MCF 10A (cell line): ENCODE measurements at regions not wholly inside any gene's neighbourhood (a gene's known extent, or its start where the extent isn't known, plus 50 kb on each side); places are given as distances from the start of the nearest gene placed in this dataset.

Experiments used
- BruUV-seq: library from RNA; stranded (reverse); fragments of 400-500 nt; replicated peaks from 2 replicates; lab custom pipeline; 2021; lab: Mats Ljungman, UMichigan
- CTCF ChIA-PET: fragments of 300-600 bp; sonication (Branson Sonifier 250); formaldehyde crosslinking; extraction: SDS; loops from one replicate; lab custom pipeline; 2021; ENCODE audit warnings: antibody characterized with exemption, inconsistent platforms; lab: Yijun Ruan, JAX
- POLR2A ChIA-PET: fragments of 300-600, 350-650 bp; sonication (Branson Sonifier 250); formaldehyde crosslinking; extraction: SDS; loops from one replicate; lab custom pipeline; 2020; ENCODE audit warnings: antibody characterized with exemption, inconsistent platforms; lab: Yijun Ruan, JAX
- DNase-seq: peaks from one replicate; pipeline ENCODE4 v3.0.0-alpha.2; 2018; ENCODE audit not compliant: unreplicated experiment
- H3K27ac Mint-ChIP-seq: one replicate; pipeline ENCODE4 v1.8.0; 2022; ENCODE audit warnings: mild to moderate bottlenecking, low read depth, mixed read lengths; ENCODE audit not compliant: unreplicated experiment
- H3K27me3 Mint-ChIP-seq: one replicate; pipeline ENCODE4 v1.8.0; 2022; ENCODE audit warnings: mixed read lengths; ENCODE audit not compliant: insufficient read depth, unreplicated experiment
- H3K36me3 Mint-ChIP-seq: one replicate; pipeline ENCODE4 v1.8.0; 2022; ENCODE audit warnings: mild to moderate bottlenecking, moderate library complexity, mixed read lengths; ENCODE audit not compliant: insufficient read depth, unreplicated experiment
- H3K4me1 Mint-ChIP-seq: one replicate; pipeline ENCODE4 v1.8.0; 2022; ENCODE audit warnings: mixed read lengths; ENCODE audit not compliant: insufficient read depth, unreplicated experiment
- H3K4me3 Mint-ChIP-seq: one replicate; pipeline ENCODE4 v1.8.0; 2022; ENCODE audit warnings: mild to moderate bottlenecking, moderate library complexity, mixed read lengths; ENCODE audit not compliant: unreplicated experiment
- H3K9me3 Mint-ChIP-seq: one replicate; pipeline ENCODE4 v1.8.0; 2022; ENCODE audit warnings: mixed read lengths; ENCODE audit not compliant: unreplicated experiment
- intact Hi-C: fragments of 100-400 bp; cut with micrococcal nuclease; formaldehyde crosslinking; loops from 2 replicates; pipeline ENCODE4 v1.14.1; 2022
- TF ChIP-seq, protein P1 (sequence below): fragments of 200-600 bp; IDR thresholded peaks from one replicate; pipeline ENCODE4 v1.8.0; 2022; ENCODE audit warnings: antibody characterized with exemption, mild to moderate bottlenecking; ENCODE audit not compliant: unreplicated experiment

DNA sequence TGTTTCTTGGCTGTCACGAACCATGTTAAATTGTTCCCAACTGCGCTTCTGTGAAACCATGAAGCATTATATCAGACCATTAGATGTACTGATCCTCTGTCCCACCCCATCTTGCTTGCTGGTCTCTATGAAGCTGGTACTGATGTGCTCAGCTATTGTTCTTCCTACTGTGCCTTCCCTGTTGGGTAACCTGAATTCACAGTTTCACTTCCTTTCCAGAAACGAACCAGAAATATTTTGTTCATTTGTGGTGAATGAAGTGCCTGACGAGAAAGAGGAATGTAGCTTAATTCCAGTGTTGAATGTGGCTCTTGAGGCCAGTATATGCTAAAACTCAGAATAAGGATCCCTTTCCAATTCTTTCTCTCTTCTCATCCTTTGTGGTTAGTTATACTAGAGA is 58.1 kb upstream of the SNAP91 start:
- Mint-ChIP-seq H3K27me3 (peaks cover 71% of the 10 kb centered on the region), H3K36me3 (no peaks in the 10 kb centered on the region), H3K4me1 (no peaks in the 10 kb centered on the region), H3K27ac (no peak overlapping the region), H3K4me3 (no peak overlapping the region), H3K9me3 (no peaks in the 10 kb centered on the region)
- intact Hi-C loops, result no loop called here
- CTCF ChIA-PET, result interaction anchor here (0.7 kb wide), 1 partner anchor 98 kb away, joined by 3 read pairs; no protein-coding TSS in a partner anchor
- DNase-seq, result no peak
- TF ChIP-seq, protein P1, sequence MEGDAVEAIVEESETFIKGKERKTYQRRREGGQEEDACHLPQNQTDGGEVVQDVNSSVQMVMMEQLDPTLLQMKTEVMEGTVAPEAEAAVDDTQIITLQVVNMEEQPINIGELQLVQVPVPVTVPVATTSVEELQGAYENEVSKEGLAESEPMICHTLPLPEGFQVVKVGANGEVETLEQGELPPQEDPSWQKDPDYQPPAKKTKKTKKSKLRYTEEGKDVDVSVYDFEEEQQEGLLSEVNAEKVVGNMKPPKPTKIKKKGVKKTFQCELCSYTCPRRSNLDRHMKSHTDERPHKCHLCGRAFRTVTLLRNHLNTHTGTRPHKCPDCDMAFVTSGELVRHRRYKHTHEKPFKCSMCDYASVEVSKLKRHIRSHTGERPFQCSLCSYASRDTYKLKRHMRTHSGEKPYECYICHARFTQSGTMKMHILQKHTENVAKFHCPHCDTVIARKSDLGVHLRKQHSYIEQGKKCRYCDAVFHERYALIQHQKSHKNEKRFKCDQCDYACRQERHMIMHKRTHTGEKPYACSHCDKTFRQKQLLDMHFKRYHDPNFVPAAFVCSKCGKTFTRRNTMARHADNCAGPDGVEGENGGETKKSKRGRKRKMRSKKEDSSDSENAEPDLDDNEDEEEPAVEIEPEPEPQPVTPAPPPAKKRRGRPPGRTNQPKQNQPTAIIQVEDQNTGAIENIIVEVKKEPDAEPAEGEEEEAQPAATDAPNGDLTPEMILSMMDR, result no peak
- no TSS peak for BruUV-seq
- POLR2A ChIA-PET, result no interaction called here
